Upper lobe of left lung (tissue), 6 donors: ENCODE measurements at regions not wholly inside any gene's neighbourhood (a gene's known extent, or its start where the extent isn't known, plus 50 kb on each side); places are given as distances from the start of the nearest gene placed in this dataset.
A peak's percentile ranks its signal among the peaks of the same experiment; 100 is the strongest.

ENCODE experiments used
- ATAC-seq, 2 donors: fragments of 200-7000 bp; cut with Tn5 transposase; one replicate each; pipeline ENCODE4 v1.9.1; 2022; ENCODE audit warnings: mild to moderate bottlenecking in 2 of 2, moderate library complexity in 2 of 2; ENCODE audit not compliant: low FRiP score in 2 of 2
- DNase-seq, 2 donors: peaks; one replicate each; pipeline ENCODE4 v3.0.0-alpha.2; 2019 to 2020
- H3K27ac ChIP-seq, 4 donors: fragments of 200-600 bp; sonication (generic); one replicate each; pipeline ENCODE4 v1.5.1; 2016 to 2019
- H3K27me3 ChIP-seq, 4 donors: fragments of 200-600 bp; sonication (generic); one replicate each; pipeline ENCODE4 v1.5.1; 2017 to 2019
- H3K36me3 ChIP-seq, 4 donors: fragments of 200-600 bp; sonication (generic); one replicate each; pipeline ENCODE4 v1.5.1; 2016 to 2019
- H3K4me1 ChIP-seq, 4 donors: fragments of 200-600 bp; sonication (generic); one replicate each; pipeline ENCODE4 v1.5.1; 2018 to 2019
- H3K4me3 ChIP-seq, 4 donors: fragments of 200-600 bp; sonication (generic); one replicate each; pipeline ENCODE4 v1.5.1; 2017 to 2019; ENCODE audit warnings: mild to moderate bottlenecking in 2 of 4, moderate library complexity in 1 of 4
- H3K9me3 ChIP-seq, 4 donors: fragments of 200-600 bp; sonication (generic); one replicate each; pipeline ENCODE4 v1.5.1; 2018 to 2019
- EP300 ChIP-seq, 4 donors: sonication (generic); formaldehyde crosslinking; IDR thresholded peaks; one replicate each; pipeline ENCODE4 v1.5.1; 2017; ENCODE audit warnings: antibody characterized with exemption in 4 of 4, control low read depth in 2 of 4
- POLR2A ChIP-seq, 4 donors: fragments of 450-650 bp; IDR thresholded peaks; one replicate each; pipeline ENCODE4 v1.5.1; 2016 to 2017; ENCODE audit warnings: antibody characterized with exemption in 4 of 4, mild to moderate bottlenecking in 2 of 4
- POLR2AphosphoS5 ChIP-seq, 2 donors: sonication (generic); formaldehyde crosslinking; IDR thresholded peaks; one replicate each; pipeline ENCODE4 v1.5.1; 2017; ENCODE audit warnings: antibody characterized with exemption in 2 of 2
- WGBS, 2 donors: methylation state at CpG; one replicate each; pipeline ENCODE4 v1.1.5; 2017 to 2018; 5-methylcytosine and 5-hydroxymethylcytosine counted together
- TF ChIP-seq, protein P1 (sequence below), 6 experiments: fragments of 450-650 bp in 4 of 6; fragments of 200-600 bp in 2 of 6; sonication (generic) in 2 of 6; IDR thresholded peaks; one replicate each; pipeline ENCODE4 v1.5.1; 2016 to 2019; ENCODE audit warnings: antibody characterized with exemption in 6 of 6
- donor health status: DM: no; HTN: no; CAD: no; lungs with moderate emphysema.
- donor health status: DM: no; HTN: yes; CAD: no; lungs with severe emphysema.

DNA sequence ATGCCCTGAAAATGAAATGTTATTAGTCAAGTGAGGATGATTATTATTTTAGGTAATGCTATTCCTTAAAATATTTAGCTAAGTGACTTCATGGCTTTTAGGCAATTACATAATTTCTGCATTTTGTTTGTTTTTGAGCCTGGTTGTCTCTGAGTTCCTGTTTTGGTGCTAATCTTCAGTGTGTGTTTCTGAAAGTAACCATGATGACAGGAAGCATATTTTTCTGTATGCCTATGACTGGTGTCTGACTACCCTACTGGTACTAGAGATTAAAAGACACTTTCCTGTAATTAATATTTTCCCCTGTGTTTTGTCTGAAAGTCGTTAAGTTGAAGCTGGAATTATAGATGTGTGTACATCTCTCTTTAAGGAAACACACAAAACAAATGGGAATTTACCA lies 295.0 kb upstream of the SPRED2 start:
- Histone ChIP-seq H3K4me1 (no peaks in the 10 kb centered on the region), H3K4me3 (no peak overlapping the region), H3K36me3 (no peaks in the 10 kb centered on the region), H3K27me3 (no peaks in the 10 kb centered on the region), H3K27ac (no peak overlapping the region), H3K9me3 (no peaks in the 10 kb centered on the region)
- 36 to 45% methylated on average over 1 of the region's 1 CpG for WGBS, 2 donors
- no peak for DNase-seq
- TF ChIP-seq POLR2AphosphoS5 (IDR thresholded peaks at IDR 0.05) (no peak), POLR2A (IDR thresholded peaks at IDR 0.05) (no peak), EP300 (IDR thresholded peaks at IDR 0.05) (no peak)
- TF ChIP-seq, protein P1, sequence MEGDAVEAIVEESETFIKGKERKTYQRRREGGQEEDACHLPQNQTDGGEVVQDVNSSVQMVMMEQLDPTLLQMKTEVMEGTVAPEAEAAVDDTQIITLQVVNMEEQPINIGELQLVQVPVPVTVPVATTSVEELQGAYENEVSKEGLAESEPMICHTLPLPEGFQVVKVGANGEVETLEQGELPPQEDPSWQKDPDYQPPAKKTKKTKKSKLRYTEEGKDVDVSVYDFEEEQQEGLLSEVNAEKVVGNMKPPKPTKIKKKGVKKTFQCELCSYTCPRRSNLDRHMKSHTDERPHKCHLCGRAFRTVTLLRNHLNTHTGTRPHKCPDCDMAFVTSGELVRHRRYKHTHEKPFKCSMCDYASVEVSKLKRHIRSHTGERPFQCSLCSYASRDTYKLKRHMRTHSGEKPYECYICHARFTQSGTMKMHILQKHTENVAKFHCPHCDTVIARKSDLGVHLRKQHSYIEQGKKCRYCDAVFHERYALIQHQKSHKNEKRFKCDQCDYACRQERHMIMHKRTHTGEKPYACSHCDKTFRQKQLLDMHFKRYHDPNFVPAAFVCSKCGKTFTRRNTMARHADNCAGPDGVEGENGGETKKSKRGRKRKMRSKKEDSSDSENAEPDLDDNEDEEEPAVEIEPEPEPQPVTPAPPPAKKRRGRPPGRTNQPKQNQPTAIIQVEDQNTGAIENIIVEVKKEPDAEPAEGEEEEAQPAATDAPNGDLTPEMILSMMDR (IDR thresholded peaks at IDR 0.05), result no peak
- no peak for ATAC-seq

DNA sequence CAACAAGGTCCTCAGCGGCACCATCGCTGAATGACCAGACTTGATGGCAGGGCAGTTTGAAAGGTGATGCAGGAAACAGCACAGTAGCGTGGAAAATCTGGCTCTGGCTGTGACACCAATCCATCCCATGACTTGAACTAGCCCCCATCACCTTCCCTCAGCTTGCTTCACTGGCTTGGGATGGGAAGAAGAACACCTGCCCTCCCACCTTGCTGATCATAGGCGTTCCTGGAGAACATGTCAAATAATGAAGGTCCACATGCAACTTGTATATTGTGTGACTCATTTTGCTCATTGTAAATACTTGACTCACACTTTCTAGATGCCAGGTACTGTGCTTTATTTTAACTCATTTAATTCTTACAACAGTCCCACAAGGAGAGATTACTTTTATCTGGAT lies 292.4 kb upstream of the SPRED2 start:
- WGBS, 2 donors, result 82 to 87% methylated on average over 4 of the region's 4 CpGs

DNA sequence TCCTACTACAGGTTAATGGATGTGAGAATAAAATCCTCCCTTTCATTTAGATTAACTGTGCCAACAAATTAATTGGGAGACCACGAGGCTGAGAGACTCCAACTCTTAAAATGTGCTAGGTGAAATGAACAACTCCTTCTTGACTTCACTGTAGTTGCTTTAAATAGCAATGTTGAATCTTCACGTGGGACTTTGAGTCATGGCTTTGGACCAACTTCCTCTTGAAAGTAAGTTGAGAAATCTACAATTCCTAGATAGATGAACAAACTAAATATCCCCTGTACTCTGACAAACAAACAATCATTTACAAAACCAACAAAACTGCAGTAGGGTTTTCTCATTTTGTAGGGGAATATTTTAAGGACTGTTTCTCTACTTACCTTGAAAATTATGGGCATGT lies 291.9 kb upstream of the SPRED2 start:
- Histone ChIP-seq H3K36me3 (no peaks in the 10 kb centered on the region), H3K27ac (no peak overlapping the region), H3K4me1 (no peaks in the 10 kb centered on the region), H3K9me3 (no peaks in the 10 kb centered on the region), H3K27me3 (no peaks in the 10 kb centered on the region), H3K4me3 (no peak overlapping the region)
- no peak for ATAC-seq
- WGBS, 2 donors, result 36 to 38% methylated on average over 2 of the region's 2 CpGs
- TF ChIP-seq POLR2A (IDR thresholded peaks at IDR 0.05), result no peak
- TF ChIP-seq, protein P1 (IDR thresholded peaks at IDR 0.05), result no peak
- no peak for TF ChIP-seq POLR2AphosphoS5 (IDR thresholded peaks at IDR 0.05)
- no peak for TF ChIP-seq EP300 (IDR thresholded peaks at IDR 0.05)
- DNase-seq, result no peak

More for the DNA sequence above, 292.4 kb upstream of the SPRED2 start:
- no peak overlapping the region for H3K4me3 ChIP-seq
- H3K27ac ChIP-seq, result no peak overlapping the region
- no peak for DNase-seq
- H3K4me1 ChIP-seq, result no peaks in the 10 kb centered on the region
- no peak for ATAC-seq
- TF ChIP-seq, protein P1 (IDR thresholded peaks at IDR 0.05), result no peak
- TF ChIP-seq POLR2A (IDR thresholded peaks at IDR 0.05) (no peak), EP300 (IDR thresholded peaks at IDR 0.05) (no peak)
- no peaks in the 10 kb centered on the region for H3K9me3 ChIP-seq
- H3K27me3 ChIP-seq, result no peaks in the 10 kb centered on the region
- no peaks in the 10 kb centered on the region for H3K36me3 ChIP-seq

DNA sequence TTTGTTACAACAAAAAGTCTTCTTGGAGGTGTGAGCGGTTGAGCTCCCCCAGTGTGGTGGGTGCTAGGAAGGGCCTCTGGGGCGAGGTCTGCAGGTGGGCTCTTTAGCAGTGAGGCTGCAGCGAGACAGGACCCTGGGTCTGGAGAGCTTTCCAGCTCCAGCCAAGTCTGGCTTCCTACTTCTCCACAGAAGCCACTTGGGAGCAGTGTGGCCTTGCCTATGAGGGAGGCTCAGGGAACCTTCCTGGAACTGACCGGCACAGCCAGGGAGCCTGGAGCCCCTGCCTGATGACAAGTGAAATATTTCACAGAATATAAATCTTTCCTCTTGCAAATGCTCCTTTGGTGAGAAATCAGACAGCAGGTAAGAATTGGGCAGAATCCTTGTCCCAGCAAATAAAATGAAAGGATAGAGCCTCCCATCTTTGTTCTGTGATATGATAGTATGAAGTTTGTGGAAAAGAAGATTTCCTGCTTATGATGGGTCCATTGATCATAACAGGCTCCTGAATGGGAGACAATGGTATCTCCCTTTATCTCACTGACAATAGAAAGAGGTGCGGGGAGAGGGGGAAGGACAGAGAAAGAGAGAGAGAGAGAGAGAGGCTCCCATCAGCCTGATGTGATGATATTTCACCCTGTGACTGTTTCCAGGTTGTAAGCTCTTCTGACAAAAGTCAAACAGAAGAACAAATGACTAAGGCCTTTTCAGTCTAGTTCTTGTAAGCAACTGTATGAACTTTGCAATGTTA lies 289.8 kb upstream of the SPRED2 start:
- WGBS, 2 donors, result 51 to 69% methylated on average over 4 to 5 of the region's 5 CpGs
- H3K36me3 ChIP-seq, result no peaks in the 10 kb centered on the region
- H3K9me3 ChIP-seq, result no peaks in the 10 kb centered on the region
- ATAC-seq, result peak; percentile 46 to 60
- no peaks in the 10 kb centered on the region for H3K4me1 ChIP-seq
- DNase-seq, result no peak
- H3K4me3 ChIP-seq, result no peak overlapping the region
- TF ChIP-seq, protein P1 (IDR thresholded peaks at IDR 0.05), result peak in 3 of 6 experiments; percentile 11 to 20 (median 19)
- no peak for TF ChIP-seq POLR2AphosphoS5 (IDR thresholded peaks at IDR 0.05)
- no peaks in the 10 kb centered on the region for H3K27me3 ChIP-seq
- H3K27ac ChIP-seq, result no peak overlapping the region

DNA sequence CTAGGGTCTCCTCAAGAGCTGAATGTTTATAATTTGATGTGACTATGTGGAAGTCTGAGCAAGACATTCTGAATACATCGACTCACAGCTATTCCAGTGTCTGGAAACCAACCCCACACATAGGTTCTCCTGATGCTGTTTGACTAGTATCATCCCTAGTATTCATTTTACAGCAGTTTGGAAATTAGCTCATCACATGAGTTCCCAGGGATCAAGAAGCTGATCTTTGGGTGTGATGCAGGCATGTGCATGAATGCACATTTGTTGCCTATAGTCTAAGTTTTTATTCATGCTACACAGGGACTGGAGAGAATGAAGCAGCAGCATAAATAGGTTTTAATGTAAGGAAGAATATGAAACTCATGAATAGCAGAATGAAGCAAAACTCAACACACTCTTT lies 284.3 kb upstream of the SPRED2 start:
- DNase-seq, result no peak
- ATAC-seq, result no peak

More for the DNA sequence above, 284.3 kb upstream of the SPRED2 start:
- Histone ChIP-seq H3K27me3 (no peaks in the 10 kb centered on the region), H3K9me3 (no peaks in the 10 kb centered on the region), H3K4me1 (no peaks in the 10 kb centered on the region), H3K4me3 (no peak overlapping the region), H3K27ac (no peak overlapping the region), H3K36me3 (no peaks in the 10 kb centered on the region)
- no peak for TF ChIP-seq POLR2AphosphoS5 (IDR thresholded peaks at IDR 0.05)
- TF ChIP-seq, protein P1 (IDR thresholded peaks at IDR 0.05), result no peak
- TF ChIP-seq POLR2A (IDR thresholded peaks at IDR 0.05), result no peak
- no peak for TF ChIP-seq EP300 (IDR thresholded peaks at IDR 0.05)
- WGBS, 2 donors, result 57 to 81% methylated on average over 1 of the region's 1 CpG
